IMR-90 (cell line): ENCODE measurements at regions not wholly inside any gene's neighbourhood (a gene's known extent, or its start where the extent isn't known, plus 50 kb on each side); places are given as distances from the start of the nearest gene placed in this dataset.

Source experiments
- ATAC-seq: fragments of 200-7000 bp; cut with Tn5 transposase; 2 replicates; pipeline ENCODE4 v1.9.1; 2020; ENCODE audit warnings: low read depth, mild to moderate bottlenecking, moderate library complexity
- BruUV-seq: library from RNA; stranded (reverse); fragments of 400-500 nt; replicated peaks from 2 replicates; lab custom pipeline; 2021; lab: Mats Ljungman, UMichigan
- CTCF ChIA-PET: fragments of 300-600 bp; formaldehyde crosslinking; extraction: SDS; loops from one replicate; lab custom pipeline; 2021; ENCODE audit warnings: antibody characterized with exemption; lab: Yijun Ruan, JAX
- POLR2A ChIA-PET: fragments of 300-600 bp; sonication (Branson Sonifier 250); formaldehyde crosslinking; loops from one replicate; lab custom pipeline; 2022; ENCODE audit warnings: antibody characterized with exemption; ENCODE audit not compliant: unreplicated experiment; lab: Charles Lee
- DNase-seq: peaks from one replicate; pipeline ENCODE4 v3.0.0; 2013
- H2AFZ ChIP-seq: replicated peaks from 2 replicates; pipeline ENCODE3; 2013; ENCODE audit warnings: low read length, mild to moderate bottlenecking; ENCODE audit not compliant: poor library complexity
- H2AK5ac ChIP-seq: 2 replicates; pipeline ENCODE4 v1.6.1; 2013; ENCODE audit warnings: low read depth, low read length, inconsistent platforms
- H2AK9ac ChIP-seq: replicated peaks from 2 replicates; pipeline ENCODE3; 2013; ENCODE audit warnings: mild to moderate bottlenecking, low read depth, low read length, moderate library complexity; ENCODE audit not compliant: poor library complexity
- H2BK120ac ChIP-seq: 2 replicates; pipeline ENCODE4 v1.6.1; 2013; ENCODE audit warnings: low read depth, low read length, inconsistent platforms
- H2BK15ac ChIP-seq: 3 replicates; pipeline ENCODE4 v1.6.1; 2013; ENCODE audit warnings: low read depth, low read length, inconsistent platforms
- H2BK20ac ChIP-seq: 2 replicates; pipeline ENCODE4 v1.6.1; 2013; ENCODE audit warnings: low read depth, mild to moderate bottlenecking, inconsistent platforms, low read length, moderate library complexity
- H2BK5ac ChIP-seq: 2 replicates; pipeline ENCODE4 v1.6.1; 2013; ENCODE audit warnings: mild to moderate bottlenecking, low read depth, low read length, inconsistent platforms; ENCODE audit not compliant: poor library complexity, severe bottlenecking
- H3K14ac ChIP-seq: replicated peaks from 2 replicates; pipeline ENCODE4 v1.6.1; 2013; ENCODE audit warnings: low read depth, low read length, inconsistent platforms
- H3K18ac ChIP-seq: 2 replicates; pipeline ENCODE4 v1.6.1; 2013; ENCODE audit warnings: low read depth, low read length, control low read depth
- H3K23ac ChIP-seq: 2 replicates; pipeline ENCODE4 v1.6.1; 2013; ENCODE audit warnings: low read depth, low read length, inconsistent platforms
- H3K27ac ChIP-seq: 2 replicates; pipeline ENCODE4 v1.5.1; 2013; ENCODE audit warnings: mild to moderate bottlenecking, control low read depth, low read length; ENCODE audit not compliant: insufficient read depth
- H3K27me3 ChIP-seq: 2 replicates; pipeline ENCODE4 v1.6.1; 2013; ENCODE audit warnings: low read length; ENCODE audit not compliant: control insufficient read depth, insufficient read depth
- H3K36me3 ChIP-seq: 2 replicates; pipeline ENCODE4 v1.6.1; 2013; ENCODE audit warnings: low read length, mixed read lengths; ENCODE audit not compliant: control insufficient read depth, insufficient read depth
- H3K4ac ChIP-seq: 2 replicates; pipeline ENCODE4 v1.6.1; 2013; ENCODE audit warnings: low read depth, low read length, inconsistent platforms
- H3K4me1 ChIP-seq: 2 replicates; pipeline ENCODE4 v1.6.1; 2013; ENCODE audit warnings: low read length, mixed read lengths; ENCODE audit not compliant: control insufficient read depth, insufficient read depth
- H3K4me2 ChIP-seq: 2 replicates; pipeline ENCODE4 v1.6.1; 2013; ENCODE audit warnings: low read depth, mild to moderate bottlenecking, control low read depth, low read length, moderate library complexity
- H3K4me3 ChIP-seq: 2 replicates; pipeline ENCODE4 v1.5.1; 2013; ENCODE audit warnings: low read depth, mild to moderate bottlenecking, control low read depth, low read length, moderate library complexity; ENCODE audit not compliant: insufficient read depth
- H3K56ac ChIP-seq: 2 replicates; pipeline ENCODE4 v1.6.1; 2013; ENCODE audit warnings: low read length, inconsistent platforms; ENCODE audit not compliant: insufficient read depth; ENCODE audit errors: extremely low read depth
- H3K79me1 ChIP-seq, 2 experiments: 2 replicates each; pipeline ENCODE4 v1.6.1; 2013; ENCODE audit warnings: low read length in 2 of 2, inconsistent platforms in 1 of 2, low read depth in 1 of 2
- H3K9ac ChIP-seq: 2 replicates; pipeline ENCODE4 v1.6.1; 2013; ENCODE audit warnings: low read depth, low read length, control low read depth
- H3K9me1 ChIP-seq: 2 replicates; pipeline ENCODE4 v1.6.1; 2013; ENCODE audit warnings: low read length, inconsistent platforms; ENCODE audit not compliant: insufficient read depth
- H3K9me3 ChIP-seq: 2 replicates; pipeline ENCODE4 v1.6.1; 2013; ENCODE audit warnings: low read length; ENCODE audit not compliant: control insufficient read depth, insufficient read depth
- H4K20me1 ChIP-seq: 2 replicates; pipeline ENCODE4 v1.6.1; 2013; ENCODE audit warnings: low read length, inconsistent platforms; ENCODE audit not compliant: insufficient read depth
- H4K5ac ChIP-seq: 2 replicates; pipeline ENCODE4 v1.6.1; 2013; ENCODE audit warnings: mild to moderate bottlenecking, low read depth, low read length, control low read depth
- H4K8ac ChIP-seq, 2 experiments: 2 replicates each; pipeline ENCODE4 v1.6.1; 2013; ENCODE audit warnings: low read depth in 2 of 2, low read length in 2 of 2, control low read depth in 1 of 2, inconsistent platforms in 1 of 2
- H4K91ac ChIP-seq: 2 replicates; pipeline ENCODE4 v1.6.1; 2013; ENCODE audit warnings: low read depth, low read length, inconsistent platforms; ENCODE audit not compliant: insufficient read depth
- BHLHE40 ChIP-seq: fragments of 150-350 bp; IDR thresholded peaks from 2 replicates; pipeline ENCODE4 v1.6.1; 2016; ENCODE audit warnings: mild to moderate bottlenecking, low read depth, low read length
- CEBPB ChIP-seq: IDR thresholded peaks from 2 replicates; pipeline ENCODE4 v1.6.1; 2012; ENCODE audit warnings: low read depth, low read length, improper control_type of control experiment
- CHD1 ChIP-seq: IDR thresholded peaks from 2 replicates; pipeline ENCODE4 v1.6.1; 2012; ENCODE audit warnings: low read depth, low read length, improper control_type of control experiment
- ELK1 ChIP-seq: fragments of 150-350 bp; IDR thresholded peaks from 2 replicates; pipeline ENCODE4 v1.6.1; 2016; ENCODE audit warnings: low read depth, mild to moderate bottlenecking, low read length, moderate library complexity, borderline replicate concordance
- FOS ChIP-seq: fragments of 150-350 bp; IDR thresholded peaks from 2 replicates; pipeline ENCODE4 v1.6.1; 2016; ENCODE audit warnings: low read depth, low read length
- MAFK ChIP-seq: IDR thresholded peaks from 2 replicates; pipeline ENCODE4 v1.6.1; 2012; ENCODE audit warnings: low read depth, low read length, improper control_type of control experiment
- MAZ ChIP-seq: IDR thresholded peaks from 2 replicates; pipeline ENCODE4 v1.6.1; 2012; ENCODE audit warnings: low read depth, mild to moderate bottlenecking, low read length, improper control_type of control experiment, moderate library complexity, borderline replicate concordance
- MXI1 ChIP-seq: IDR thresholded peaks from 2 replicates; pipeline ENCODE4 v1.6.1; 2012; ENCODE audit warnings: low read depth, mild to moderate bottlenecking, low read length, moderate library complexity, borderline replicate concordance
- NFE2L2 ChIP-seq: fragments of 150-350 bp; IDR thresholded peaks from 2 replicates; pipeline ENCODE4 v1.6.1; 2016; ENCODE audit warnings: low read depth, mild to moderate bottlenecking, low read length
- POLR2A ChIP-seq: IDR thresholded peaks from 2 replicates; pipeline ENCODE4 v1.6.1; 2012; ENCODE audit warnings: mild to moderate bottlenecking, low read depth, low read length
- RAD21 ChIP-seq: IDR thresholded peaks from 2 replicates; pipeline ENCODE4 v1.6.1; 2012; ENCODE audit warnings: low read length, improper control_type of control experiment
- RCOR1 ChIP-seq: IDR thresholded peaks from 2 replicates; pipeline ENCODE4 v1.6.1; 2012; ENCODE audit warnings: mild to moderate bottlenecking, low read length, improper control_type of control experiment; ENCODE audit not compliant: insufficient replicate concordance
- RFX5 ChIP-seq: IDR thresholded peaks from 2 replicates; pipeline ENCODE4 v1.8.0; 2012; ENCODE audit warnings: low read depth, mild to moderate bottlenecking, low read length, moderate library complexity
- SMC3 ChIP-seq: fragments of 150-350 bp; IDR thresholded peaks from 2 replicates; pipeline ENCODE4 v1.6.1; 2016; ENCODE audit warnings: low read depth, mild to moderate bottlenecking, antibody characterized with exemption, low read length, moderate library complexity
- USF2 ChIP-seq: fragments of 150-350 bp; IDR thresholded peaks from 2 replicates; pipeline ENCODE4 v1.6.1; 2017; ENCODE audit warnings: mild to moderate bottlenecking, antibody characterized with exemption, low read length, low read depth
- WGBS, 2 experiments: methylation state at CpG; one replicate each; pipeline versions ENCODE4 v1.1.5 to v1.1.7; 2013; ENCODE audit warnings: missing lambda C conversion rate in 2 of 2; ENCODE audit not compliant: insufficient read length in 1 of 2; ENCODE audit errors: extremely low coverage in 2 of 2; 5-methylcytosine and 5-hydroxymethylcytosine counted together
- dilution Hi-C: fragments of 300-500 bp; cut with HindIII; formaldehyde crosslinking; loops from one replicate; pipeline ENCODE4 v1.14.3; 2018; ENCODE audit warnings: low sequenced_read_pairs; ENCODE audit not compliant: unreplicated experiment
- in situ Hi-C: fragments of 300-500 bp; cut with MboI; formaldehyde crosslinking; loops from 3 replicates; pipeline ENCODE4 v1.14.3; 2019; ENCODE audit warnings: low sequenced_read_pairs, inconsistent platforms, mixed read lengths
- intact Hi-C: fragments of 100-400 bp; cut with micrococcal nuclease; formaldehyde crosslinking; loops from 2 replicates; pipeline ENCODE4 v1.10.0; 2022
- TF ChIP-seq, protein P1 (sequence below): conservative IDR thresholded peaks from 2 replicates; pipeline ENCODE4 v1.5.1; 2012; ENCODE audit warnings: mild to moderate bottlenecking, low read depth, low read length, improper control_type of control experiment

DNA sequence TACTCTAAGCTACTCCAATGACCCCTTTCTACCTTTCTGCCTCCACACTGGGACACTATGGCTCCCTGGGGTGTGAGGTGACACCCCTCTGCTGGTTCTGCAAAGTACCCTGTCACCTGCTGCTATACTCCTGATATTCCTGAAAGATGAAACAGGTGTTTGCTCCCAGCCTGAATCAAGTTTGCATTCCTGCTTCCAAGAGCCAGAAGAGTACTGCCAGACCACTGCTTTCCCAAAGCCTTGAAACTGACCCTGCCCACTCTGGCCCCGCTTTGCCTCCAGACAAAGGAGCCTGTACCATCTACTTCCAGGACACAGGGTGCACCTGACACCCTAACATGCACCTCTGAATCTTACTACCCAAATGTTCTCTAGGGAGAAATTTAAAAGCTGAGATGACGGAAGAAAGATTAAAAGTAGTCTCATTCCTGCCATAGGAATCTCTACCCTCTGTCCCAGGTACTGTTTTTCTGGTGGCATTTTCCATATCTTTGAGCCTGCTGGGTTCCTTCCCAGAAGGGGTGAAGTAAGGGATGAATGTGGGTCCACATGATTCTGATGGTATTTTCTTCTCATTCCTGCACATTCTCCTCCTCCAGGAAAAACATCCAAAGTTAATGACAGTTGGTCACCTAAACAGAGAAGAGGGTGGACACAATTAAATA lies 70.3 kb upstream of the DUSP10 start:
- Histone ChIP-seq H3K9me3 (no peaks in the 10 kb centered on the region), H3K4ac (peak overlapping the region; percentile 54), H3K14ac (peak overlapping the region; percentile 34; the same call in 1 of the 2 replicates), H3K4me1 (peaks cover 9% of the 10 kb centered on the region), H3K56ac (no peak overlapping the region), H3K9ac (no peak overlapping the region), H3K9me1 (peaks cover 3% of the 10 kb centered on the region), H3K27me3 (no peaks in the 10 kb centered on the region), H2AFZ (no peak overlapping the region), H2BK120ac (peak overlapping the region; percentile 59), H3K79me1 (peaks cover 0 to 5% of the 10 kb centered on the region in 2 experiments; a peak in 1 of 4 replicates), H3K4me3 (no peak overlapping the region), H2BK15ac (peak overlapping the region; percentile 83; the same call in 2 of the 3 replicates), H2AK9ac (no peak overlapping the region), H2AK5ac (peak overlapping the region; percentile 44; the same call in 1 of the 2 replicates), H4K5ac (no peak overlapping the region), H2BK5ac (no peak overlapping the region), H4K20me1 (no peaks in the 10 kb centered on the region), H4K8ac (no peak overlapping the region), H3K36me3 (no peaks in the 10 kb centered on the region), H3K18ac (no peak overlapping the region; the same call in 1 of the 2 replicates), H2BK20ac (peak overlapping the region; percentile 53), H3K23ac (no peak overlapping the region), H3K27ac (no peak overlapping the region), H3K4me2 (no peak overlapping the region), H4K91ac (peak overlapping the region; percentile 23; the same call in 1 of the 2 replicates)
- dilution Hi-C loops, result no loop called here
- no peak for DNase-seq
- intact Hi-C loops, result no loop called here
- WGBS, 2 experiments, result no CpG with 5 or more reads among the region's 2 CpGs
- TF ChIP-seq RAD21 (no peak), CHD1 (no peak), USF2 (no peak), RFX5 (no peak), ELK1 (no peak), RCOR1 (no peak), SMC3 (no peak), BHLHE40 (no peak), POLR2A (no peak), CEBPB (no peak), MAZ (no peak), NFE2L2 (no peak), MAFK (no peak), FOS (no peak), MXI1 (no peak)
- TF ChIP-seq, protein P1, sequence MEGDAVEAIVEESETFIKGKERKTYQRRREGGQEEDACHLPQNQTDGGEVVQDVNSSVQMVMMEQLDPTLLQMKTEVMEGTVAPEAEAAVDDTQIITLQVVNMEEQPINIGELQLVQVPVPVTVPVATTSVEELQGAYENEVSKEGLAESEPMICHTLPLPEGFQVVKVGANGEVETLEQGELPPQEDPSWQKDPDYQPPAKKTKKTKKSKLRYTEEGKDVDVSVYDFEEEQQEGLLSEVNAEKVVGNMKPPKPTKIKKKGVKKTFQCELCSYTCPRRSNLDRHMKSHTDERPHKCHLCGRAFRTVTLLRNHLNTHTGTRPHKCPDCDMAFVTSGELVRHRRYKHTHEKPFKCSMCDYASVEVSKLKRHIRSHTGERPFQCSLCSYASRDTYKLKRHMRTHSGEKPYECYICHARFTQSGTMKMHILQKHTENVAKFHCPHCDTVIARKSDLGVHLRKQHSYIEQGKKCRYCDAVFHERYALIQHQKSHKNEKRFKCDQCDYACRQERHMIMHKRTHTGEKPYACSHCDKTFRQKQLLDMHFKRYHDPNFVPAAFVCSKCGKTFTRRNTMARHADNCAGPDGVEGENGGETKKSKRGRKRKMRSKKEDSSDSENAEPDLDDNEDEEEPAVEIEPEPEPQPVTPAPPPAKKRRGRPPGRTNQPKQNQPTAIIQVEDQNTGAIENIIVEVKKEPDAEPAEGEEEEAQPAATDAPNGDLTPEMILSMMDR, result no peak
- ChIA-PET CTCF (no interaction called here), POLR2A (no interaction called here)
- no peak for ATAC-seq
- BruUV-seq, result no TSS peak
- in situ Hi-C loops, result no loop called here
